ENCODE measurements at regions not wholly inside any gene's neighbourhood (a gene's known extent, or its start where the extent isn't known, plus 50 kb on each side); places are given as distances from the start of the nearest gene placed in this dataset.

GRCh38 chr6:23875006-23875405 is 251.0 kb upstream of the NRSN1 start:
- no peak for TF ChIP-seq CTCF (IDR thresholded peaks at IDR 0.05; ENCODE audit: poor library complexity)
- TF ChIP-seq EZH2phosphoT487 (IDR thresholded peaks at IDR 0.05; ENCODE audit: low read depth, severe bottlenecking, unreplicated experiment): no peak
- no peak for TF ChIP-seq EZH2 (IDR thresholded peaks at IDR 0.05; ENCODE audit: borderline replicate concordance)
